ENCODE measurements at regions not wholly inside any gene's neighbourhood (a gene's known extent, or its start where the extent isn't known, plus 50 kb on each side); places are given as distances from the start of the nearest gene placed in this dataset.
"Not testable (repeated sequence)": the region's sequence is repeated elsewhere in the genome, so short reads cannot be mapped to it uniquely, and the experiment has no call there.

DNA sequence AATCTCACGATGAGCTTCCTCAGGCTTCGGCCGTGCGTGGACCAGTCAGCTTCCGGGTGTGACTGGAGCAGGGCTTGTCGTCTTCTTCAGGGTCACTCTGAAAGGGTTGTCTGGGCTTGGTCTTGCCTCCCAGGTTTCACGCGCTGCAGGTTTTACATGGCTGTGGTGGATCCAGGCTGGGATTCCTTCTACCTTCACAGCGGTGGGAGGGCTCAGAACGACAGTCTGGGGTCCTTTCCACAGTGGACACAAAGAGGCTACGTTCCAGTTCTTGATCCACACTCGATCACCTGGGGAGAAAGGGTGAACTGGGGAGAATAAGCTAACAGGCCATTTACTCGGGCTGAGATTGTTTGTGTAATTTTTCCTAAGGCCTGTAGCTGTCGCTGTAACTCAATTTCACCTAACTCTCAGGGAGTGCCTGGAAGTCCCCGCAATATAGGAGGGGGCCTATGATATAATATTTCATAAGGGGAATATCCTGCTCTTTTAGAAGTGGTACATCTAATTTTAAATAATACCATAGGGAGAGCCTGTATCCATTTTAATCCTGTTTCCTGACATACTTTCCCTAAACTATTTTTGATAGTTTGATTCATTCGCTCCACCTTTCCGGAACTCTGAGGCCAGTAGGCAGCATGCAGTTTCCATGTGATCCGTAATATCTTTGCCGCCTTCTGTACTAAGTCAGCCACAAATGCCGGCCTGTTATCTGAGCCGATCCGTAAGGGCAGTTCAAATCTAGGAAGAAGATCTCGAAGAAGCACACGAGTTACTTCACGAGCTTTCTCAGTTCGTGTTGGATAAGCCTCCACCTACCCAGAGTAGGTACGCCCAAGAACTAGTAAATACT lies 97.4 kb upstream of the ZNF195 start:
- H3K27ac ChIP-seq; intact Hi-C loops (cut with DNase I); DNase-seq; H3K4me1 ChIP-seq; H3K36me3 ChIP-seq; H3K9me3 ChIP-seq; H3K27me3 ChIP-seq; H3K4me3 ChIP-seq: not testable (repeated sequence)
- TF ChIP-seq, protein P1, sequence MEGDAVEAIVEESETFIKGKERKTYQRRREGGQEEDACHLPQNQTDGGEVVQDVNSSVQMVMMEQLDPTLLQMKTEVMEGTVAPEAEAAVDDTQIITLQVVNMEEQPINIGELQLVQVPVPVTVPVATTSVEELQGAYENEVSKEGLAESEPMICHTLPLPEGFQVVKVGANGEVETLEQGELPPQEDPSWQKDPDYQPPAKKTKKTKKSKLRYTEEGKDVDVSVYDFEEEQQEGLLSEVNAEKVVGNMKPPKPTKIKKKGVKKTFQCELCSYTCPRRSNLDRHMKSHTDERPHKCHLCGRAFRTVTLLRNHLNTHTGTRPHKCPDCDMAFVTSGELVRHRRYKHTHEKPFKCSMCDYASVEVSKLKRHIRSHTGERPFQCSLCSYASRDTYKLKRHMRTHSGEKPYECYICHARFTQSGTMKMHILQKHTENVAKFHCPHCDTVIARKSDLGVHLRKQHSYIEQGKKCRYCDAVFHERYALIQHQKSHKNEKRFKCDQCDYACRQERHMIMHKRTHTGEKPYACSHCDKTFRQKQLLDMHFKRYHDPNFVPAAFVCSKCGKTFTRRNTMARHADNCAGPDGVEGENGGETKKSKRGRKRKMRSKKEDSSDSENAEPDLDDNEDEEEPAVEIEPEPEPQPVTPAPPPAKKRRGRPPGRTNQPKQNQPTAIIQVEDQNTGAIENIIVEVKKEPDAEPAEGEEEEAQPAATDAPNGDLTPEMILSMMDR (IDR thresholded peaks at IDR 0.05) = peak in 1 of 4 experiments; percentile 31
- WGBS, 2 donors = 20 to 64% methylated on average over 27 of the region's 27 CpGs

DNA sequence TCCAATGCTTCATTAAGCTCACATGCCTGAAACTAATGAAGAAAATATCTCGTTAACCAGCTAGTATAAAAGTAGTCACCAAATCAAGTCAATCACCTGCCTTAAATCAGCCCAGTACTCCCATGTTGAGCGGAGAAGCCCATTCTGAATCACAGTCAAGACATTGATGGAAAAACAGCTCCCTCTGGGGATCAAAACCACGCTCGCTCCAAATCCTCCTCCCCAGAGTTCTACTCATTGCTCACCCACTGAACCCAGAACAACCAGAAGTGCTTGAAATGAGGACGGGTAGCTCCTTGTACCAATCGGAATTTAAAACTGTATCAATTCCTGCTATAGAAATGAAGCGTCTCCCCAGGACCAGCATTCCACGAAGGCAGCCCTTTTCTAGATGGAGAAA lies 90.0 kb upstream of the ZNF195 start:
- DNase-seq; H3K4me1 ChIP-seq; H3K4me3 ChIP-seq; H3K9me3 ChIP-seq; H3K27ac ChIP-seq; H3K36me3 ChIP-seq; intact Hi-C loops (cut with DNase I); H3K27me3 ChIP-seq: not testable (repeated sequence)
- 91 to 92% methylated on average over 8 of the region's 8 CpGs for WGBS, 2 donors

DNA sequence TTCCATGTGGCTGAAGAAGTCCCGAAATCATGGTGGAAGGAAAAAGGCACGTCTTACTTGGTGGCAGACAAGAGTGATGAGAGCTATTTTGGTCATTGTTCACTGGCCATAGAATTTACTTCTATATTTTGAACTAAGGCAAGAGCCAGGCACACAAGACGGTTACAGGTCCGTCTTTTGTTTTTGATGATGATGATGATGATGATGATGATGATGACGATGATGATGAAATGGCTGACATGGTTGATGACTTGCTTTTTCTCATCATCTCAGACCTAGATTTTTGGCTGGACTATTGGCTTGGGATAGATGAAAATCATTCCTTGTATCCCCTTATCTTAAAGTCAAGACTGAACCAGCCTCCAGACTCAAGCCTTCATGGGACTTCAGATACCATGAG lies 88.7 kb upstream of the ZNF195 start:
- H3K36me3 ChIP-seq; intact Hi-C loops (cut with DNase I); H3K9me3 ChIP-seq; DNase-seq; H3K4me1 ChIP-seq; H3K4me3 ChIP-seq; H3K27me3 ChIP-seq; H3K27ac ChIP-seq: not testable (repeated sequence)
- 66 to 72% methylated on average over 5 of the region's 5 CpGs for WGBS, 2 donors

DNA sequence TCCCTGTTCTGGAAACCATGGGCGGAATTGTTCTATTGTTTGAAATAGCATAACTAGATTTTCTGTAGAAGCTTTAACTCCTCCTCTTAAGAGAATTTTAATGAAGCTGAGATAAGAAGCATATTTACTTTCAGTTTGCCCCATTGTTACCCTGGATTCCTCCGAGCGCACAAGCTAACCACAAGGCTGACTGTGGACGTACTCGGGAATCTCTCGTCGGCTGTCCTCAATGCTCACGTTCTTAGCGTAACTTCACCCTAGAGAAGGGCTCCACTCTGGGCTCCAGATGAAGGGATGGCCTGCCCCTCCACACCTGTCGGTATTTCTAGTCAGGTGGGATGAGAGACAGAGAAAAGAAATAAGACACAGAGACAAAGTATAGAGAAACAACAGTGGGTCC lies 76.7 kb upstream of the ZNF195 start:
- intact Hi-C loops (cut with DNase I) = loop anchor here (2.0 kb wide), 1 partner anchor 125 kb away; no protein-coding TSS in a partner anchor
- not testable (repeated sequence) for H3K4me3 ChIP-seq, H3K36me3 ChIP-seq

DNA sequence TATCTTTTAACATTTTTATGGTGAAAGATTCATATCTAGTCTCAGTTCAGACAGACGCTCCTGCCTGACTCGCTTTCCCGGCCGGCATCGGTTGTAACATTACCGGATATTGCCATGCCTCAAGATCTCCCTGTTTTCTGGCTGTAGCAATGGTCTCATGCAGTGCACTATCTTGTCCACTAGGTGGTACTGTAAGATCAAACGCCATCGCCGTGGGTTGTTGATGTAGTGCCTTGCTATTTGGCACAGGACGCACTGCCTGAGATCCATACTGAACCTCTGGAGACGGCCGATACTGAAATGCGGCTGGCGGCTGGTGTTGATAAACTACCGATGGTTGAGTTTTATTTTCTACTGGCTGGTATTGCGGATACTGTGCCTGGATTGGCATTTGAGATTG lies 75.9 kb upstream of the ZNF195 start:
- DNase-seq = peak; percentile 82
- intact Hi-C loops (cut with DNase I) = loop anchor here (2.0 kb wide), 1 partner anchor 126 kb away; no protein-coding TSS in a partner anchor
- H3K27me3 ChIP-seq, H3K27ac ChIP-seq, H3K36me3 ChIP-seq, H3K4me1 ChIP-seq, H3K9me3 ChIP-seq: not testable (repeated sequence)
- WGBS, 2 donors = 1 to 2% methylated on average over 16 of the region's 16 CpGs
- H3K4me3 ChIP-seq = peak overlapping the region in 1 of 4 donors; percentile 15
- TF ChIP-seq, protein P1 (IDR thresholded peaks at IDR 0.05) = peak; percentile 56 to 91 (median 82)

More for the DNA sequence above, 76.7 kb upstream of the ZNF195 start:
- not testable (repeated sequence) for H3K9me3 ChIP-seq, H3K4me1 ChIP-seq, H3K27ac ChIP-seq, DNase-seq, H3K27me3 ChIP-seq
- 6 to 51% methylated on average over 10 of the region's 10 CpGs for WGBS, 2 donors

DNA sequence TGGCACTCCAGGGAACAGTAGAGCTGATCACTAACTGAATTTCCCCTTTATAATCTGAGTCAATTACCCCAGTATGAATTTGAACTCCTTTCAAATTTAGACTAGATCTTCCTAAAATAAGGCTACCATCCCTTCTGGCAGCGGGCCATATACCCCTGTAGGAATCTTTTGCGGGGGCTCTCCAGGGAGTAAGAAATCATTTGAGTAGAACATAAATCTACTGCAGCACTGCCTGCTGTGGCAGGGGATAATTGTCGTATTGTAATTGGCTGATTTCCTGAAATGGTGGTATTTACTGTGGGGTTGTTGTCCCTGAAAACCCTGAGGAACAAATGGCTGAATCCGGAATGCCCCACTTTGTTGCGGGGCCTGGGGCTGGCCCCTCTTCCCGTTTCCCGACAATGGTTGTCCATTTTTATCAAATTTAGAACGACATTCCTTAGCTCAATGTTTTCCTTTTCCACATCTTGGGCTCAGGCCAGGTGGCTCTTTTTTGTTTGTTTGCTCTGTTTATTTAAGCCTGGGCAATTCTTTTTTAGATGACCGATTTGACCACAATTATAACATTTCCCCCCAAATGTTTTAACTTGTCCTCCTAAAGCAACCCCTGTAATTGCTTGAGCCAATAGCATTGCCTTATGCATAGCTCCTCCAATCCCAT lies 74.8 kb upstream of the ZNF195 start:
- intact Hi-C loops (cut with DNase I) = loop anchor here (2.0 kb wide), 1 partner anchor 127 kb away; no protein-coding TSS in a partner anchor
- not testable (repeated sequence) for H3K27ac ChIP-seq, H3K36me3 ChIP-seq, H3K27me3 ChIP-seq, H3K9me3 ChIP-seq, DNase-seq, H3K4me3 ChIP-seq, H3K4me1 ChIP-seq
- 36 to 60% methylated on average over 9 of the region's 9 CpGs for WGBS, 2 donors

DNA sequence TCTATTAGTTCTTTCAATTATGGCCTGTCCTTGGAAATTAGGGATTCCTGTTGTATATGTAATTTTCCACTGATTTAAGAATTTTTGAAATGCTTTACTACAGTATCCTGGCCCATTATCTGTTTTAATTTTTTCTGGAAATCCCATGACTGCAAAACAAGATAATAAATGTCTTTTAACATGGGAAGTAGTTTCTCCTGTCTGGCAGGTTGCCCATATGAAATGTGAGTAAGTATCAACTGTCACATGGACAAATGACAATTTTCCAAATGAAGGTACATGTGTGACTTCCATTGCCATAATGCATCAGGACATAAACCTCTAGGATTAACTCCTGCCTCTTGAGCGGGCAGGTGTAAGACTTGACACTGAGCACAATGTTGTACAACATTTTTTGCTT lies 71.9 kb upstream of the ZNF195 start:
- H3K27ac ChIP-seq; H3K4me1 ChIP-seq; H3K27me3 ChIP-seq; intact Hi-C loops (cut with DNase I); DNase-seq; H3K36me3 ChIP-seq; H3K9me3 ChIP-seq; H3K4me3 ChIP-seq: not testable (repeated sequence)
- WGBS, 2 donors = 91 to 100% methylated on average over 1 of the region's 1 CpG

DNA sequence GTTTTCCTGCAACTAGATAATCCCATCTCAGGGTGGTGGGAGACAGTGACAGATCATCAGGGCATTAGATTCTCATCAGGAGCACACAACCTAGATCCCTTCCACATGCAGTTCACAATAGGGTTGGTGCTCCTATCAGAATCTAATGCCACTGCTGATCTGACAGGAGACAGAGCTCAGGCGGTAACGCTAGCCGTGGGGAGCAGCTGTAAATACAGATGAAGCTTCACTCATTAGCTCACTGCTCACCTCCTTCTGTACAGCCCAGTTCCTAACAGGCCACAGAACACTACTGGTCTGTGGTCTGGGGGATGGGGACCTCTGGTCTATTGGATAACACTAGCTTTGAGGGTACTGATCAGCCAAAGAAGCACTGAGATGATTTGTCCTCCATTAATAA lies 66.6 kb upstream of the ZNF195 start:
- intact Hi-C loops (cut with DNase I); H3K36me3 ChIP-seq; DNase-seq; H3K9me3 ChIP-seq; H3K4me3 ChIP-seq; H3K27me3 ChIP-seq; H3K27ac ChIP-seq; H3K4me1 ChIP-seq: not testable (repeated sequence)
- WGBS, 2 donors = 85 to 96% methylated on average over 3 of the region's 3 CpGs

DNA sequence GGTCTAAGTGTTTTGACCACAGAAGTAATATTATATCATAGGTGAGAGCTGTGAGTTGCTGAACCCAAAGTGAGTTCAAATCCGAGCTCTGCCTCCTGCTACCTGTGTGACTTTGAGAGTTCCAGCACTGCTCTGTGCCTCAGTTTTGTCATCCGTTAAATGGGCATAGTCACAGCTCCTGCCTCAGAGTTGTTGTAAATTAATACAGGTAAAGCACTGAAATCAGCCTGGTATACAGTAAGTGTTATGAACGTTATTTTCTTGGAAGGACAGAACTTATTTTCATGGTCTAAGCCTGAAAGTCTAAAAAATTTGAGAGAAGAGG lies 65.4 kb upstream of the ZNF195 start:
- H3K27me3 ChIP-seq; intact Hi-C loops (cut with DNase I); H3K4me3 ChIP-seq; H3K36me3 ChIP-seq; H3K27ac ChIP-seq; DNase-seq; H3K4me1 ChIP-seq; H3K9me3 ChIP-seq: not testable (repeated sequence)
- WGBS, 2 donors = 87% methylated on average over 3 of the region's 3 CpGs

DNA sequence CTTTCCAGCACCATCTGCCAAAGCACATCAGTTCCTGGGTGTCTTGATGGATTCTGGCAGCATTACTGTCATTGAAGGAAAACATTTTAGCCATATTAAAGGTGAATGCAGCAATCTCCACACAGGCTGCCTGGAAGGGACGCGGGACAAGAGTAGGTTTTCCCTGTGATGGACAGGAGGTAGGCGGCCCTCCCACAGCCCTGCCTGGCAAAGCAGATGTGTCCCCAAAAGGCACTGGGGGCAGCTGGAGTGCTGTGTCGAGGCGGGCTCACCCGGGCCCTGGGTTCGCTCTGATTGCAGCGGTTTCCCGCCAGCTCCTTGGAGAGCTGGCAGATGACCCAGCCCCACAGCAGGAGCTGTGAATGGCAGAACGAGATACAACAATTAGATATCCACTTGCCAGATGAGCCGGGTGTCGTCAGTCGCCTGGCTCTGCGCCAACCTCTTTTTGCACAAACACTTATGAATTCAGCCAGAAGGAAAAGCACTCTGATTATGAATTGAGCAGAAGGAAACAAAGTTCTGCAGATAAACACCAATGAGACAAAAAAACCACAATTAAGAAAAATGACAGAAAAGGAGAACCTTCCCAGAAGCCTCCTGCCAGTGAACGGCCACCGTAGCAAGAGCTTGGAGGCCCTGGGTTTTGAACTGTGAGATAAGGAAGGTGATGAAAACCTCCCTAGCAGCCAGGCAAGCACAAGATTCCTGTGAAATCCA lies 64.9 kb upstream of the ZNF195 start:
- H3K4me1 ChIP-seq; H3K4me3 ChIP-seq; H3K36me3 ChIP-seq; DNase-seq; H3K9me3 ChIP-seq; intact Hi-C loops (cut with DNase I); H3K27ac ChIP-seq; H3K27me3 ChIP-seq: not testable (repeated sequence)
- WGBS, 2 donors = 18 to 35% methylated on average over 16 of the region's 16 CpGs

DNA sequence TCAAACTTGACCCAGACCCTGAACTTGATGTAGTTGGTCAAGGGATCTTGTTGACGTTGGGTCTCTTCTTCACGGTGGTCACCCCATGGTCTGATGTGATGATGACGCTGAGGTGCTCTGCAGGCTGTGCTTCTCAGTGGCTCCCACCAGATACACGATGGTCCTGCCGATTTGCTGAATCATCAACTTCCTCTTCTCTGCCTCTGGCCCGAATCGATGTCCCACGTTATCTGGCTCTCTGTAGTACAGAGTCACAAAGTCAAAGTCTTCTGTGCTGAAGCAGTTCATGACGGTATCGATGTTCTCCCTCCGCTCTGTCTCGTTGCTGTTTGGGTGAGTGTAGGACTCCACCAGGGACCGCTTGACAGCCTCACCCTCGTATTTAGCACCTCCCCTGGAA lies 58.5 kb upstream of the ZNF195 start:
- WGBS, 2 donors = 65 to 88% methylated on average over 14 of the region's 14 CpGs
- H3K4me1 ChIP-seq; H3K9me3 ChIP-seq; H3K27me3 ChIP-seq; H3K4me3 ChIP-seq; H3K27ac ChIP-seq; H3K36me3 ChIP-seq; DNase-seq; intact Hi-C loops (cut with DNase I): not testable (repeated sequence)
